Karpas-422 (cell line): ENCODE measurements at regions not wholly inside any gene's neighbourhood (a gene's known extent, or its start where the extent isn't known, plus 50 kb on each side); places are given as distances from the start of the nearest gene placed in this dataset.

Source experiments
- DNase-seq: peaks from one replicate; pipeline ENCODE4 v3.0.0-alpha.2; 2015
- H2AFZ ChIP-seq: fragments of 200-600 bp; sonication (generic); 2 replicates; pipeline ENCODE4 v1.6.1; 2014; ENCODE audit warnings: antibody characterized with exemption, low read length, mixed read lengths
- H3K27ac ChIP-seq: fragments of 200-600 bp; sonication (generic); 2 replicates; pipeline ENCODE4 v1.5.1; 2014; ENCODE audit warnings: mild to moderate bottlenecking, low read length, moderate library complexity
- H3K27me3 ChIP-seq: fragments of 200-600 bp; sonication (generic); 2 replicates; pipeline ENCODE4 v1.6.1; 2014; ENCODE audit warnings: low read length, mixed read lengths
- H3K36me3 ChIP-seq: fragments of 200-600 bp; sonication (generic); 2 replicates; pipeline ENCODE4 v1.6.1; 2014; ENCODE audit warnings: low read length, mixed read lengths; ENCODE audit not compliant: insufficient read depth
- H3K4me1 ChIP-seq: fragments of 200-600 bp; sonication (generic); 2 replicates; pipeline ENCODE4 v1.6.1; 2014; ENCODE audit warnings: mild to moderate bottlenecking, low read length, mixed read lengths
- H3K4me2 ChIP-seq: fragments of 200-600 bp; sonication (generic); 2 replicates; pipeline ENCODE4 v1.6.1; 2014; ENCODE audit warnings: low read length, low read depth, mild to moderate bottlenecking; ENCODE audit not compliant: poor library complexity, severe bottlenecking
- H3K4me3 ChIP-seq: fragments of 200-600 bp; sonication (generic); 2 replicates; pipeline ENCODE4 v1.5.1; 2014; ENCODE audit warnings: mild to moderate bottlenecking, antibody characterized with exemption, low read length, mixed read lengths
- H3K79me2 ChIP-seq: fragments of 200-600 bp; sonication (generic); 2 replicates; pipeline ENCODE4 v1.6.1; 2014; ENCODE audit warnings: mild to moderate bottlenecking, low read length, mixed read lengths
- H3K9ac ChIP-seq: fragments of 200-600 bp; sonication (generic); 2 replicates; pipeline ENCODE4 v1.6.0; 2014; ENCODE audit warnings: low read length
- H3K9me2 ChIP-seq: fragments of 200-600 bp; sonication (generic), shearing (Covaris generic); replicated peaks from 2 replicates; pipeline ENCODE4 v1.6.0; 2014; ENCODE audit warnings: mild to moderate bottlenecking, low read length, moderate library complexity; ENCODE audit not compliant: insufficient read depth
- H3K9me3 ChIP-seq: fragments of 300-700, 200-600 bp; sonication (generic); 2 replicates; pipeline ENCODE4 v1.6.1; 2014; ENCODE audit warnings: low read length, mixed read lengths
- H4K20me1 ChIP-seq: fragments of 200-600 bp; sonication (generic); 2 replicates; pipeline ENCODE4 v1.6.1; 2014; ENCODE audit warnings: mild to moderate bottlenecking, antibody characterized with exemption, low read length, low read depth; ENCODE audit not compliant: insufficient read depth

GRCh38 chr13:74930402-74931165 lies 551.4 kb downstream of the TBC1D4 start:
- Histone ChIP-seq H3K4me3 (no peak overlapping the region), H3K79me2 (no peaks in the 10 kb centered on the region), H3K4me1 (no peaks in the 10 kb centered on the region), H4K20me1 (no peaks in the 10 kb centered on the region), H2AFZ (no peak overlapping the region), H3K27ac (no peak overlapping the region), H3K9ac (no peak overlapping the region), H3K27me3 (no peaks in the 10 kb centered on the region), H3K4me2 (no peak overlapping the region), H3K9me3 (no peaks in the 10 kb centered on the region), H3K9me2 (peaks cover 6% of the 10 kb centered on the region; the same call in 1 of the 2 replicates), H3K36me3 (no peaks in the 10 kb centered on the region)
- no peak for DNase-seq

- Histone ChIP-seq H3K79me2 (no peaks in the 10 kb centered on the region), H3K9ac (no peak overlapping the region), H3K9me2 (peaks cover 6% of the 10 kb centered on the region; the same call in 1 of the 2 replicates), H3K9me3 (no peaks in the 10 kb centered on the region), H4K20me1 (no peaks in the 10 kb centered on the region), H2AFZ (no peak overlapping the region), H3K27me3 (no peaks in the 10 kb centered on the region), H3K36me3 (no peaks in the 10 kb centered on the region), H3K4me1 (no peaks in the 10 kb centered on the region), H3K4me3 (no peak overlapping the region), H3K27ac (no peak overlapping the region), H3K4me2 (no peak overlapping the region)
- no peak for DNase-seq
Observed at GRCh38 chr13:74929436-74929835, 552.5 kb downstream of the TBC1D4 start.

GRCh38 chr13:74927823-74928222 lies 554.1 kb downstream of the TBC1D4 start:
- H4K20me1 ChIP-seq: no peaks in the 10 kb centered on the region
- DNase-seq: no peak
- H3K9me3 ChIP-seq: no peaks in the 10 kb centered on the region
- no peak overlapping the region for H3K4me3 ChIP-seq
- no peak overlapping the region for H2AFZ ChIP-seq
- H3K27ac ChIP-seq: no peak overlapping the region
- no peak overlapping the region for H3K9ac ChIP-seq
- H3K27me3 ChIP-seq: no peaks in the 10 kb centered on the region
- no peaks in the 10 kb centered on the region for H3K36me3 ChIP-seq
- H3K4me2 ChIP-seq: no peak overlapping the region
- H3K9me2 ChIP-seq: peaks cover 6% of the 10 kb centered on the region; the same call in 1 of the 2 replicates
- no peaks in the 10 kb centered on the region for H3K4me1 ChIP-seq
- H3K79me2 ChIP-seq: no peaks in the 10 kb centered on the region

GRCh38 chr13:74922963-74923362 lies 559.0 kb downstream of the TBC1D4 start:
- no peak for DNase-seq
- Histone ChIP-seq H3K27ac (no peak overlapping the region), H3K27me3 (no peaks in the 10 kb centered on the region), H3K79me2 (no peaks in the 10 kb centered on the region), H3K4me2 (no peak overlapping the region), H4K20me1 (no peaks in the 10 kb centered on the region), H3K4me3 (no peak overlapping the region), H3K9me2 (no peaks in the 10 kb centered on the region), H3K36me3 (no peaks in the 10 kb centered on the region), H2AFZ (no peak overlapping the region), H3K9ac (no peak overlapping the region), H3K9me3 (no peaks in the 10 kb centered on the region), H3K4me1 (no peaks in the 10 kb centered on the region)

GRCh38 chr13:74921326-74921725 lies 560.6 kb downstream of the TBC1D4 start:
- Histone ChIP-seq H3K4me1 (no peaks in the 10 kb centered on the region), H3K4me2 (no peak overlapping the region), H3K4me3 (no peak overlapping the region), H4K20me1 (no peaks in the 10 kb centered on the region), H3K9me3 (no peaks in the 10 kb centered on the region), H3K36me3 (no peaks in the 10 kb centered on the region), H3K9me2 (no peaks in the 10 kb centered on the region), H3K27me3 (no peaks in the 10 kb centered on the region), H3K9ac (no peak overlapping the region), H3K79me2 (no peaks in the 10 kb centered on the region), H3K27ac (no peak overlapping the region), H2AFZ (no peak overlapping the region)
- DNase-seq: no peak

GRCh38 chr13:74920920-74921319 lies 561.0 kb downstream of the TBC1D4 start:
- no peak overlapping the region for H3K4me2 ChIP-seq
- no peaks in the 10 kb centered on the region for H3K9me3 ChIP-seq
- DNase-seq: no peak
- no peaks in the 10 kb centered on the region for H3K79me2 ChIP-seq
- no peaks in the 10 kb centered on the region for H3K4me1 ChIP-seq
- H2AFZ ChIP-seq: no peak overlapping the region
- no peak overlapping the region for H3K4me3 ChIP-seq
- H3K9ac ChIP-seq: no peak overlapping the region
- no peaks in the 10 kb centered on the region for H3K36me3 ChIP-seq
- no peak overlapping the region for H3K27ac ChIP-seq
- H4K20me1 ChIP-seq: no peaks in the 10 kb centered on the region
- H3K27me3 ChIP-seq: no peaks in the 10 kb centered on the region
- no peaks in the 10 kb centered on the region for H3K9me2 ChIP-seq

- H3K27ac ChIP-seq: no peak overlapping the region
- H3K79me2 ChIP-seq: no peaks in the 10 kb centered on the region
- no peak overlapping the region for H2AFZ ChIP-seq
- no peaks in the 10 kb centered on the region for H3K4me1 ChIP-seq
- H3K4me3 ChIP-seq: no peak overlapping the region
- H4K20me1 ChIP-seq: no peaks in the 10 kb centered on the region
- no peaks in the 10 kb centered on the region for H3K9me2 ChIP-seq
- H3K27me3 ChIP-seq: no peaks in the 10 kb centered on the region
- DNase-seq: peak; percentile 42
- no peak overlapping the region for H3K4me2 ChIP-seq
- H3K9me3 ChIP-seq: no peaks in the 10 kb centered on the region
- H3K9ac ChIP-seq: no peak overlapping the region
- H3K36me3 ChIP-seq: no peaks in the 10 kb centered on the region
Observed at GRCh38 chr13:74920361-74920760, 561.6 kb downstream of the TBC1D4 start.

- no peaks in the 10 kb centered on the region for H3K9me2 ChIP-seq
- H2AFZ ChIP-seq: no peak overlapping the region
- no peak overlapping the region for H3K4me2 ChIP-seq
- H3K4me3 ChIP-seq: no peak overlapping the region
- H3K79me2 ChIP-seq: no peaks in the 10 kb centered on the region
- H3K4me1 ChIP-seq: no peaks in the 10 kb centered on the region
- DNase-seq: no peak
- H3K9me3 ChIP-seq: no peaks in the 10 kb centered on the region
- H4K20me1 ChIP-seq: no peaks in the 10 kb centered on the region
- H3K27ac ChIP-seq: no peak overlapping the region
- no peaks in the 10 kb centered on the region for H3K36me3 ChIP-seq
- no peaks in the 10 kb centered on the region for H3K27me3 ChIP-seq
- no peak overlapping the region for H3K9ac ChIP-seq
Observed at GRCh38 chr13:74919914-74920313, 562.1 kb downstream of the TBC1D4 start.
